Psoas muscle (tissue), 7 donors: ENCODE measurements at regions not wholly inside any gene's neighbourhood (a gene's known extent, or its start where the extent isn't known, plus 50 kb on each side); places are given as distances from the start of the nearest gene placed in this dataset.

ENCODE experiments used
- ATAC-seq, 4 donors: fragments of 200-7000 bp; cut with Tn5 transposase; one replicate each; pipeline ENCODE4 v1.9.1; 2020; ENCODE audit warnings: moderate library complexity in 3 of 4, mild to moderate bottlenecking in 2 of 4
- DNase-seq, 2 donors: peaks; one replicate each; pipeline ENCODE4 v3.0.0-alpha.2; 2020
- H3K27ac ChIP-seq: fragments of 200-600 bp; one replicate; pipeline ENCODE4 v1.8.0; 2022
- H3K27me3 ChIP-seq, 3 donors: fragments of 200-600 bp in 1 of 3; one replicate each; pipeline versions ENCODE4 v1.6.1 to v1.8.0; 2013 to 2022; ENCODE audit warnings: low read length in 2 of 3, mild to moderate bottlenecking in 2 of 3, moderate library complexity in 1 of 3; ENCODE audit not compliant: insufficient read depth in 3 of 3
- H3K36me3 ChIP-seq, 2 donors: fragments of 200-600 bp in 1 of 2; one replicate each; pipeline versions ENCODE4 v1.6.1 to v1.8.0; 2013 to 2022; ENCODE audit warnings: low read depth in 1 of 2, mild to moderate bottlenecking in 1 of 2, moderate library complexity in 1 of 2; ENCODE audit not compliant: insufficient read depth in 1 of 2
- H3K4me1 ChIP-seq: fragments of 200-600 bp; one replicate; pipeline ENCODE4 v1.8.0; 2022
- H3K4me3 ChIP-seq: fragments of 200-600 bp; one replicate; pipeline ENCODE4 v1.8.0; 2022; ENCODE audit warnings: mild to moderate bottlenecking
- H3K9me3 ChIP-seq: fragments of 200-600 bp; one replicate; pipeline ENCODE4 v1.8.0; 2022
- CTCF ChIP-seq: fragments of 200-600 bp; IDR thresholded peaks from one replicate; pipeline ENCODE4 v1.8.0; 2022; ENCODE audit warnings: antibody characterized with exemption
- WGBS, 3 donors: extraction: QIAGEN DNeasy Blood & Tissue Kit; methylation state at CpG; one replicate each; pipeline versions ENCODE4 v1.1.6 to v1.1.7; 2013; 5-methylcytosine and 5-hydroxymethylcytosine counted together
- intact Hi-C, 2 donors: fragments of 100-400 bp; cut with DNase I; formaldehyde crosslinking; loops; one replicate each; pipeline versions ENCODE4 v1.11.0 to v1.14.2; 2022
- donor health status: healthy with polysubstance abuse.
- donor health status: DM: no; HTN: no; CAD: no; lungs with moderate emphysema.
- donor health status: Bipolar disorder and iron deficiency.
- donor health status: healthy.
- donor health status: DM: yes; HTN: yes; CAD: no.
- donor health status: DM: no; HTN: no; CAD: no.
- donor health status: DM: yes; HTN: yes; CAD: no.

- no peak for DNase-seq
- ATAC-seq, result no peak
- no peak overlapping the region for H3K4me3 ChIP-seq
- H3K27me3 ChIP-seq, result peaks cover 0 to 10% (median 4%) of the 10 kb centered on the region in 3 donors
- no peak overlapping the region for H3K27ac ChIP-seq
- intact Hi-C loops, result no loop called here
- 65 to 75% (median 74%) methylated on average over 4 of the region's 4 CpGs for WGBS, 3 donors
- H3K9me3 ChIP-seq, result no peaks in the 10 kb centered on the region
- no peaks in the 10 kb centered on the region for H3K36me3 ChIP-seq
- TF ChIP-seq CTCF, result no peak
- H3K4me1 ChIP-seq, result no peaks in the 10 kb centered on the region
Measured at GRCh38 chr22:34129691-34130486, 209.6 kb upstream of the LARGE1 start.

GRCh38 chr22:34135749-34136148 is 215.5 kb upstream of the LARGE1 start:
- no peak for DNase-seq
- H3K4me1 ChIP-seq, result no peaks in the 10 kb centered on the region
- H3K9me3 ChIP-seq, result no peaks in the 10 kb centered on the region
- ATAC-seq, result no peak
- no peaks in the 10 kb centered on the region for H3K36me3 ChIP-seq
- no peak overlapping the region for H3K4me3 ChIP-seq
- peaks cover 0 to 3% (median 0%) of the 10 kb centered on the region in 3 donors for H3K27me3 ChIP-seq
- WGBS, 3 donors, result 76 to 84% (median 81%) methylated on average over 7 of the region's 7 CpGs
- H3K27ac ChIP-seq, result no peak overlapping the region
- no peak for TF ChIP-seq CTCF
- intact Hi-C loops, result no loop called here

- intact Hi-C loops, result no loop called here
- DNase-seq, result no peak
- H3K4me3 ChIP-seq, result no peak overlapping the region
- no peaks in the 10 kb centered on the region for H3K36me3 ChIP-seq
- H3K27ac ChIP-seq, result no peak overlapping the region
- no peaks in the 10 kb centered on the region for H3K4me1 ChIP-seq
- ATAC-seq, result no peak
- H3K9me3 ChIP-seq, result no peaks in the 10 kb centered on the region
- no peaks in the 10 kb centered on the region for H3K27me3 ChIP-seq
- no peak for TF ChIP-seq CTCF
Measured at GRCh38 chr22:34150023-34150422, 229.7 kb upstream of the LARGE1 start.

GRCh38 chr22:34159491-34159890 is 239.2 kb upstream of the LARGE1 start:
- TF ChIP-seq CTCF, result no peak
- Histone ChIP-seq H3K27me3 (no peaks in the 10 kb centered on the region), H3K36me3 (no peaks in the 10 kb centered on the region), H3K4me1 (no peaks in the 10 kb centered on the region), H3K4me3 (no peak overlapping the region), H3K27ac (no peak overlapping the region), H3K9me3 (no peaks in the 10 kb centered on the region)
- ATAC-seq (no peak), DNase-seq (no peak)
- intact Hi-C loops, result no loop called here
- WGBS, 3 donors, result 68 to 81% (median 69%) methylated on average over 8 of the region's 8 CpGs
